BLaER1 treated with 17β-estradiol and CSF1 and Interleukin-3, amounts not matched to agents 10 nM and 100 nM (cell line): ENCODE measurements at regions not wholly inside any gene's neighbourhood (a gene's known extent, or its start where the extent isn't known, plus 50 kb on each side); places are given as distances from the start of the nearest gene placed in this dataset.

Experiments used
- H3K27ac ChIP-seq, 11 experiments: shearing (Covaris generic); formaldehyde crosslinking; 2 replicates each; pipeline ENCODE4 v1.8.1; 2022
- H3K27me3 ChIP-seq, 11 experiments: shearing (Covaris generic); formaldehyde crosslinking; 2 replicates each; pipeline ENCODE4 v1.8.1; 2022
- H3K36me3 ChIP-seq, 11 experiments: shearing (Covaris generic); formaldehyde crosslinking; 2 replicates each; pipeline ENCODE4 v1.8.1; 2022
- H3K4me1 ChIP-seq, 10 experiments: shearing (Covaris generic); formaldehyde crosslinking; 2 replicates each; pipeline ENCODE4 v1.8.1; 2022
- H3K4me2 ChIP-seq, 11 experiments: shearing (Covaris generic); formaldehyde crosslinking; 2 replicates each; pipeline ENCODE4 v1.8.1; 2022
- H3K4me3 ChIP-seq, 10 experiments: shearing (Covaris generic); formaldehyde crosslinking; 2 replicates each; pipeline ENCODE4 v1.8.1; 2022
- H3K9ac ChIP-seq, 11 experiments: shearing (Covaris generic); formaldehyde crosslinking; 2 replicates each; pipeline ENCODE4 v1.8.1; 2022
- H3K9me3 ChIP-seq, 11 experiments: shearing (Covaris generic); formaldehyde crosslinking; replicated peaks in 1 of 11; 2 replicates each; pipeline ENCODE4 v1.8.1; 2022
- H4K20me1 ChIP-seq, 11 experiments: shearing (Covaris generic); formaldehyde crosslinking; 2 replicates each; pipeline ENCODE4 v1.8.1; 2022
- Cebpa-rat ChIP-seq, 11 experiments: shearing (Covaris generic); IDR thresholded peaks; 2 replicates each; pipeline ENCODE4 v1.8.1; 2022

- no peaks in the 10 kb centered on the region for H3K27me3 ChIP-seq
- H3K4me1 ChIP-seq: peaks cover 0 to 12% (median 7%) of the 10 kb centered on the region in 10 experiments; a peak in 8 of 20 replicates
- no peak for TF ChIP-seq Cebpa-rat (IDR thresholded peaks at IDR 0.05)
- no peak overlapping the region for H3K4me3 ChIP-seq
- H3K4me2 ChIP-seq: peak overlapping the region in 7 of 11 experiments; percentile 1 to 43 (median 20); a peak in 7 of 22 replicates
- no peak overlapping the region for H3K27ac ChIP-seq
- H3K36me3 ChIP-seq: no peaks in the 10 kb centered on the region
- no peak overlapping the region for H3K9ac ChIP-seq
- no peaks in the 10 kb centered on the region for H3K9me3 ChIP-seq
- no peaks in the 10 kb centered on the region for H4K20me1 ChIP-seq
These were observed 132.3 kb downstream of the FAM43A start for GRCh38 chr3:194817936-194818335.

GRCh38 chr3:194824100-194824499, 138.4 kb downstream of the FAM43A start:
- Histone ChIP-seq H3K4me1 (peaks cover 8 to 28% (median 24%) of the 10 kb centered on the region in 10 experiments; a peak in 19 of 20 replicates), H3K4me2 (peak overlapping the region; percentile 30 to 75 (median 61); a peak in 21 of 22 replicates)
- no peak for TF ChIP-seq Cebpa-rat (IDR thresholded peaks at IDR 0.05)

GRCh38 chr3:194824701-194825111, 139.0 kb downstream of the FAM43A start:
- H3K4me3 ChIP-seq: no peak overlapping the region
- peaks cover 8 to 28% (median 24%) of the 10 kb centered on the region in 10 experiments; a peak in 19 of 20 replicates for H3K4me1 ChIP-seq
- no peaks in the 10 kb centered on the region for H3K27me3 ChIP-seq
- H3K27ac ChIP-seq: no peak overlapping the region
- H3K4me2 ChIP-seq: peak overlapping the region; percentile 30 to 75 (median 61); a peak in 21 of 22 replicates
- H3K9me3 ChIP-seq: peaks cover 0 to 4% (median 0%) of the 10 kb centered on the region in 11 experiments; a peak in 1 of 22 replicates
- no peak overlapping the region for H3K9ac ChIP-seq
- no peaks in the 10 kb centered on the region for H4K20me1 ChIP-seq
- TF ChIP-seq Cebpa-rat (IDR thresholded peaks at IDR 0.05): no peak
- H3K36me3 ChIP-seq: no peaks in the 10 kb centered on the region

More at GRCh38 chr3:194824100-194824499, 138.4 kb downstream of the FAM43A start:
- peaks cover 0 to under 1% (median 0%) of the 10 kb centered on the region in 11 experiments; a peak in 1 of 22 replicates for H3K9me3 ChIP-seq
- no peak overlapping the region for H3K9ac ChIP-seq
- no peaks in the 10 kb centered on the region for H3K36me3 ChIP-seq
- no peaks in the 10 kb centered on the region for H4K20me1 ChIP-seq
- H3K27me3 ChIP-seq: no peaks in the 10 kb centered on the region
- H3K4me3 ChIP-seq: no peak overlapping the region
- H3K27ac ChIP-seq: no peak overlapping the region; a peak in 1 of 22 replicates

GRCh38 chr3:194826594-194826993, 140.9 kb downstream of the FAM43A start:
- Histone ChIP-seq H3K9ac (no peak overlapping the region), H3K36me3 (no peaks in the 10 kb centered on the region), H3K4me2 (no peak overlapping the region), H3K27me3 (no peaks in the 10 kb centered on the region), H3K27ac (no peak overlapping the region), H3K4me3 (no peak overlapping the region), H4K20me1 (no peaks in the 10 kb centered on the region), H3K9me3 (peaks cover 0 to 4% (median 0%) of the 10 kb centered on the region in 11 experiments; a peak in 2 of 22 replicates), H3K4me1 (peaks cover 8 to 38% (median 25%) of the 10 kb centered on the region in 10 experiments; a peak in 19 of 20 replicates)
- no peak for TF ChIP-seq Cebpa-rat (IDR thresholded peaks at IDR 0.05)

GRCh38 chr3:194827486-194827885, 141.8 kb downstream of the FAM43A start:
- H3K4me3 ChIP-seq: no peak overlapping the region
- H3K9me3 ChIP-seq: peaks cover 0 to 4% (median 0%) of the 10 kb centered on the region in 11 experiments; a peak in 2 of 22 replicates
- H3K9ac ChIP-seq: no peak overlapping the region
- no peak for TF ChIP-seq Cebpa-rat (IDR thresholded peaks at IDR 0.05)
- H3K27me3 ChIP-seq: no peaks in the 10 kb centered on the region
- H3K27ac ChIP-seq: no peak overlapping the region
- H3K4me1 ChIP-seq: peaks cover 8 to 39% (median 25%) of the 10 kb centered on the region in 10 experiments; a peak in 19 of 20 replicates
- H3K36me3 ChIP-seq: no peaks in the 10 kb centered on the region
- H4K20me1 ChIP-seq: no peaks in the 10 kb centered on the region
- H3K4me2 ChIP-seq: no peak overlapping the region

- no peaks in the 10 kb centered on the region for H3K27me3 ChIP-seq
- peaks cover 8 to 39% (median 25%) of the 10 kb centered on the region in 10 experiments; a peak in 19 of 20 replicates for H3K4me1 ChIP-seq
- H3K36me3 ChIP-seq: no peaks in the 10 kb centered on the region
- H4K20me1 ChIP-seq: no peaks in the 10 kb centered on the region
- peaks cover 0 to 4% (median 0%) of the 10 kb centered on the region in 11 experiments; a peak in 2 of 22 replicates for H3K9me3 ChIP-seq
- TF ChIP-seq Cebpa-rat (IDR thresholded peaks at IDR 0.05): no peak
- no peak overlapping the region for H3K4me2 ChIP-seq
- H3K4me3 ChIP-seq: no peak overlapping the region
- no peak overlapping the region for H3K9ac ChIP-seq
- H3K27ac ChIP-seq: no peak overlapping the region
These were observed 142.4 kb downstream of the FAM43A start for GRCh38 chr3:194828116-194828515.

GRCh38 chr3:194828926-194829325, 143.2 kb downstream of the FAM43A start:
- Histone ChIP-seq H3K27me3 (no peaks in the 10 kb centered on the region), H3K4me3 (no peak overlapping the region), H3K27ac (no peak overlapping the region), H3K9me3 (peaks cover 0 to 4% (median 0%) of the 10 kb centered on the region in 11 experiments; a peak in 2 of 22 replicates), H3K4me1 (peaks cover 8 to 33% (median 23%) of the 10 kb centered on the region in 10 experiments; a peak in 19 of 20 replicates), H3K9ac (no peak overlapping the region), H3K4me2 (no peak overlapping the region), H4K20me1 (no peaks in the 10 kb centered on the region), H3K36me3 (no peaks in the 10 kb centered on the region)
- no peak for TF ChIP-seq Cebpa-rat (IDR thresholded peaks at IDR 0.05)

- no peak for TF ChIP-seq Cebpa-rat (IDR thresholded peaks at IDR 0.05)
- no peaks in the 10 kb centered on the region for H3K36me3 ChIP-seq
These were observed 144.7 kb downstream of the FAM43A start for GRCh38 chr3:194830401-194830800.

GRCh38 chr3:194830978-194831377, 145.3 kb downstream of the FAM43A start:
- Histone ChIP-seq H3K9me3 (peaks cover 0 to 4% (median 0%) of the 10 kb centered on the region in 11 experiments; a peak in 2 of 22 replicates), H4K20me1 (no peaks in the 10 kb centered on the region), H3K9ac (no peak overlapping the region), H3K27ac (no peak overlapping the region), H3K27me3 (no peaks in the 10 kb centered on the region), H3K36me3 (no peaks in the 10 kb centered on the region), H3K4me1 (peaks cover 0 to 15% (median 5%) of the 10 kb centered on the region in 10 experiments; a peak in 9 of 20 replicates), H3K4me2 (no peak overlapping the region), H3K4me3 (no peak overlapping the region)
- no peak for TF ChIP-seq Cebpa-rat (IDR thresholded peaks at IDR 0.05)

More at GRCh38 chr3:194830401-194830800, 144.7 kb downstream of the FAM43A start:
- H3K4me2 ChIP-seq: peak overlapping the region in 3 of 11 experiments; percentile 4 to 32 (median 21); a peak in 3 of 22 replicates
- H4K20me1 ChIP-seq: no peaks in the 10 kb centered on the region
- H3K9me3 ChIP-seq: peaks cover 0 to 4% (median 0%) of the 10 kb centered on the region in 11 experiments; a peak in 2 of 22 replicates
- H3K9ac ChIP-seq: no peak overlapping the region
- no peak overlapping the region for H3K27ac ChIP-seq
- H3K4me3 ChIP-seq: no peak overlapping the region
- no peaks in the 10 kb centered on the region for H3K27me3 ChIP-seq
- H3K4me1 ChIP-seq: peaks cover 0 to 21% (median 10%) of the 10 kb centered on the region in 10 experiments; a peak in 15 of 20 replicates
